ENCODE measurements at regions not wholly inside any gene's neighbourhood (a gene's known extent, or its start where the extent isn't known, plus 50 kb on each side); places are given as distances from the start of the nearest gene placed in this dataset.

GRCh38 chr1:203937678-203938330 is 76.4 kb downstream of the SNRPE start:
- TF ChIP-seq CTCF (IDR thresholded peaks at IDR 0.05) (no peak), POLR2A (IDR thresholded peaks at IDR 0.05) (no peak)
